ENCODE measurements at regions not wholly inside any gene's neighbourhood (a gene's known extent, or its start where the extent isn't known, plus 50 kb on each side); places are given as distances from the start of the nearest gene placed in this dataset.

DNA sequence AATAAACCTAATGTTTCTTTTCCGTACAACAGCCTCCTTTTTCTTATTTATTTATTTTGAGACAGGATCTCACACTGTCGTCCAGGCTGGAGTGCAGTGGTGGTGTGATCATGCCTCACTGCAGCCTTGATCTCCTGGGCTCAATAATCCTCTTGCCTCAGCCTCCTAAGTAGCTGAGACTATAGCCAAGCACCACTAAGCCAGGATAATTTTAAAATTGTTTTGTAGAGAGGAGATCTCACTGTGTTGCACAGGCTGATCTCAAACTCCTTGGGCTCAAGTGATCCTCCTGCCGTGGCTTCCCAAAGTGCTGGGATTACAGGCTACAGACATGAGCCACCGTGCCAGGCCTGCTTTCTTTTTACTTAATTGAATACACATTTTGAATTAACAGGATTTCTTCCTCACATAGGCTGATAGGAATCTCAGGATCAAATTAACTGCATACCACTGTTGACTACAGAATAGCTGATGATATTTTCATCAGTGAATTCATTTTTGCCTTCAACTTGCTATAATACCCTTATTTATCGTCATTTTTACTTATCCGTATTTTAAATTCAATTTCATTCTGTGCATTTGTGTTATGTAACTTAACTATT is 2010.5 kb downstream of the NCAM2 start:
- TF ChIP-seq POLR2A (IDR thresholded peaks at IDR 0.05), result no peak
- TF ChIP-seq, protein P1, sequence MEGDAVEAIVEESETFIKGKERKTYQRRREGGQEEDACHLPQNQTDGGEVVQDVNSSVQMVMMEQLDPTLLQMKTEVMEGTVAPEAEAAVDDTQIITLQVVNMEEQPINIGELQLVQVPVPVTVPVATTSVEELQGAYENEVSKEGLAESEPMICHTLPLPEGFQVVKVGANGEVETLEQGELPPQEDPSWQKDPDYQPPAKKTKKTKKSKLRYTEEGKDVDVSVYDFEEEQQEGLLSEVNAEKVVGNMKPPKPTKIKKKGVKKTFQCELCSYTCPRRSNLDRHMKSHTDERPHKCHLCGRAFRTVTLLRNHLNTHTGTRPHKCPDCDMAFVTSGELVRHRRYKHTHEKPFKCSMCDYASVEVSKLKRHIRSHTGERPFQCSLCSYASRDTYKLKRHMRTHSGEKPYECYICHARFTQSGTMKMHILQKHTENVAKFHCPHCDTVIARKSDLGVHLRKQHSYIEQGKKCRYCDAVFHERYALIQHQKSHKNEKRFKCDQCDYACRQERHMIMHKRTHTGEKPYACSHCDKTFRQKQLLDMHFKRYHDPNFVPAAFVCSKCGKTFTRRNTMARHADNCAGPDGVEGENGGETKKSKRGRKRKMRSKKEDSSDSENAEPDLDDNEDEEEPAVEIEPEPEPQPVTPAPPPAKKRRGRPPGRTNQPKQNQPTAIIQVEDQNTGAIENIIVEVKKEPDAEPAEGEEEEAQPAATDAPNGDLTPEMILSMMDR (IDR thresholded peaks at IDR 0.05), result no peak

Data from suprapubic skin (tissue), 3 donors.